ENCODE measurements at regions not wholly inside any gene's neighbourhood (a gene's known extent, or its start where the extent isn't known, plus 50 kb on each side); places are given as distances from the start of the nearest gene placed in this dataset.

GRCh38 chr3:104190681-104191080 lies 1176.0 kb upstream of the ALCAM start:
- H3K27me3 ChIP-seq, result no peaks in the 10 kb centered on the region
- no peaks in the 10 kb centered on the region for H3K9me3 ChIP-seq (ENCODE audit: low read depth)
- H3K36me3 ChIP-seq (replicated peaks; ENCODE audit: insufficient read depth, low read depth), result no peaks in the 10 kb centered on the region
- H2AFZ ChIP-seq, result no peak overlapping the region
- no peaks in the 10 kb centered on the region for H3K9me2 ChIP-seq (replicated peaks; ENCODE audit: insufficient read depth)
- no peak for DNase-seq (ENCODE audit: low spot score)
- TF ChIP-seq EZH2phosphoT487 (IDR thresholded peaks at IDR 0.05; ENCODE audit: low read depth, severe bottlenecking, unreplicated experiment) (no peak), EZH2 (IDR thresholded peaks at IDR 0.05; ENCODE audit: borderline replicate concordance) (no peak)
- TF ChIP-seq, protein P1, sequence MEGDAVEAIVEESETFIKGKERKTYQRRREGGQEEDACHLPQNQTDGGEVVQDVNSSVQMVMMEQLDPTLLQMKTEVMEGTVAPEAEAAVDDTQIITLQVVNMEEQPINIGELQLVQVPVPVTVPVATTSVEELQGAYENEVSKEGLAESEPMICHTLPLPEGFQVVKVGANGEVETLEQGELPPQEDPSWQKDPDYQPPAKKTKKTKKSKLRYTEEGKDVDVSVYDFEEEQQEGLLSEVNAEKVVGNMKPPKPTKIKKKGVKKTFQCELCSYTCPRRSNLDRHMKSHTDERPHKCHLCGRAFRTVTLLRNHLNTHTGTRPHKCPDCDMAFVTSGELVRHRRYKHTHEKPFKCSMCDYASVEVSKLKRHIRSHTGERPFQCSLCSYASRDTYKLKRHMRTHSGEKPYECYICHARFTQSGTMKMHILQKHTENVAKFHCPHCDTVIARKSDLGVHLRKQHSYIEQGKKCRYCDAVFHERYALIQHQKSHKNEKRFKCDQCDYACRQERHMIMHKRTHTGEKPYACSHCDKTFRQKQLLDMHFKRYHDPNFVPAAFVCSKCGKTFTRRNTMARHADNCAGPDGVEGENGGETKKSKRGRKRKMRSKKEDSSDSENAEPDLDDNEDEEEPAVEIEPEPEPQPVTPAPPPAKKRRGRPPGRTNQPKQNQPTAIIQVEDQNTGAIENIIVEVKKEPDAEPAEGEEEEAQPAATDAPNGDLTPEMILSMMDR (IDR thresholded peaks at IDR 0.05; ENCODE audit: poor library complexity), result no peak
- H3K4me2 ChIP-seq, result no peak overlapping the region
- no peaks in the 10 kb centered on the region for H4K20me1 ChIP-seq (ENCODE audit: insufficient read depth, poor library complexity, severe bottlenecking)
- no peak overlapping the region for H3K27ac ChIP-seq
- no peaks in the 10 kb centered on the region for H3K4me1 ChIP-seq (ENCODE audit: insufficient read depth)
- H3K4me3 ChIP-seq, result no peak overlapping the region
- no peaks in the 10 kb centered on the region for H3K79me2 ChIP-seq

- H3K9me2 ChIP-seq (replicated peaks; ENCODE audit: insufficient read depth), result no peaks in the 10 kb centered on the region
- no peaks in the 10 kb centered on the region for H3K79me2 ChIP-seq
- WGBS (ENCODE audit: low lambda C conversion rate, missing lambda C conversion rate), result 53% methylated on average over 2 of the region's 2 CpGs
- H2AFZ ChIP-seq, result no peak overlapping the region
- H3K4me1 ChIP-seq (ENCODE audit: insufficient read depth), result no peaks in the 10 kb centered on the region
- no peaks in the 10 kb centered on the region for H3K27me3 ChIP-seq
- no peak overlapping the region for H3K4me3 ChIP-seq
- no peak overlapping the region for H3K4me2 ChIP-seq
- no peak for DNase-seq (ENCODE audit: low spot score)
- TF ChIP-seq, protein P1 (IDR thresholded peaks at IDR 0.05; ENCODE audit: poor library complexity), result no peak
- TF ChIP-seq EZH2phosphoT487 (IDR thresholded peaks at IDR 0.05; ENCODE audit: low read depth, severe bottlenecking, unreplicated experiment) (no peak), EZH2 (IDR thresholded peaks at IDR 0.05; ENCODE audit: borderline replicate concordance) (no peak)
- H3K9me3 ChIP-seq (ENCODE audit: low read depth), result no peaks in the 10 kb centered on the region
- H4K20me1 ChIP-seq (ENCODE audit: insufficient read depth, poor library complexity, severe bottlenecking), result no peaks in the 10 kb centered on the region
- no peak overlapping the region for H3K27ac ChIP-seq
- H3K36me3 ChIP-seq (replicated peaks; ENCODE audit: insufficient read depth, low read depth), result no peaks in the 10 kb centered on the region
Measured at GRCh38 chr3:104198131-104198530, 1168.6 kb upstream of the ALCAM start.

GRCh38 chr3:104206925-104207324 lies 1159.8 kb upstream of the ALCAM start:
- WGBS (ENCODE audit: low lambda C conversion rate, missing lambda C conversion rate), result 65% methylated on average over 2 of the region's 2 CpGs
- H3K27ac ChIP-seq, result no peak overlapping the region
- no peaks in the 10 kb centered on the region for H3K9me3 ChIP-seq (ENCODE audit: low read depth)
- H3K79me2 ChIP-seq, result no peaks in the 10 kb centered on the region
- no peak overlapping the region for H3K4me3 ChIP-seq
- no peaks in the 10 kb centered on the region for H3K36me3 ChIP-seq (replicated peaks; ENCODE audit: insufficient read depth, low read depth)
- no peak overlapping the region for H2AFZ ChIP-seq
- no peaks in the 10 kb centered on the region for H3K4me1 ChIP-seq (ENCODE audit: insufficient read depth)
- H3K9me2 ChIP-seq (replicated peaks; ENCODE audit: insufficient read depth), result no peaks in the 10 kb centered on the region
- peak; percentile 40 for DNase-seq (ENCODE audit: low spot score)
- H3K4me2 ChIP-seq, result no peak overlapping the region
- TF ChIP-seq, protein P1 (IDR thresholded peaks at IDR 0.05; ENCODE audit: poor library complexity), result no peak
- TF ChIP-seq EZH2phosphoT487 (IDR thresholded peaks at IDR 0.05; ENCODE audit: low read depth, severe bottlenecking, unreplicated experiment), result no peak
- TF ChIP-seq EZH2 (IDR thresholded peaks at IDR 0.05; ENCODE audit: borderline replicate concordance), result no peak
- H3K27me3 ChIP-seq, result no peaks in the 10 kb centered on the region
- no peaks in the 10 kb centered on the region for H4K20me1 ChIP-seq (ENCODE audit: insufficient read depth, poor library complexity, severe bottlenecking)

DNA sequence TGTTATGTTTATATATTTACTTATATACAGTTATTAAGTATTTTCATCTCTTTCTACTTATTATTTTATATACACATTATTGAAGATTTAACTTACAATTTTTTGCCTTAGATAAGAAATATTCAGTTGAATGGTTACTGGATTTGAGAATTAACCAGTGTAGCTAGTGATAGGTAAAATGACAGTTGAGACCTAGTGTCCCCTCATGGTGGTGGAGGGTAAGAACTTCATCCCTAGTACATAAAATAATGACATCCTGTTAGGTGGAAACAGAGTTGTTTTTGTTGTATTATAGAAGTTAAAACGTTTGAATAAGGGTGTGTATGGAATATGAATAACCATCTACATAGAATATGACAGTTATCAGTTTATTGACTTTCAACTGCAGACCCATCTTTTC lies 1152.4 kb upstream of the ALCAM start:
- no peaks in the 10 kb centered on the region for H3K27me3 ChIP-seq
- no peak overlapping the region for H2AFZ ChIP-seq
- H3K4me1 ChIP-seq (ENCODE audit: insufficient read depth), result no peaks in the 10 kb centered on the region
- H3K27ac ChIP-seq, result no peak overlapping the region
- no peak overlapping the region for H3K4me3 ChIP-seq
- TF ChIP-seq EZH2 (IDR thresholded peaks at IDR 0.05; ENCODE audit: borderline replicate concordance) (no peak), EZH2phosphoT487 (IDR thresholded peaks at IDR 0.05; ENCODE audit: low read depth, severe bottlenecking, unreplicated experiment) (no peak)
- TF ChIP-seq, protein P1 (IDR thresholded peaks at IDR 0.05; ENCODE audit: poor library complexity), result no peak
- 45% methylated on average over 1 of the region's 1 CpG for WGBS (ENCODE audit: low lambda C conversion rate, missing lambda C conversion rate)
- H3K9me2 ChIP-seq (replicated peaks; ENCODE audit: insufficient read depth), result no peaks in the 10 kb centered on the region
- H3K36me3 ChIP-seq (replicated peaks; ENCODE audit: insufficient read depth, low read depth), result no peaks in the 10 kb centered on the region
- H3K79me2 ChIP-seq, result no peaks in the 10 kb centered on the region
- no peaks in the 10 kb centered on the region for H4K20me1 ChIP-seq (ENCODE audit: insufficient read depth, poor library complexity, severe bottlenecking)
- no peak for DNase-seq (ENCODE audit: low spot score)
- H3K9me3 ChIP-seq (ENCODE audit: low read depth), result no peaks in the 10 kb centered on the region
- H3K4me2 ChIP-seq, result no peak overlapping the region
